ENCODE measurements at regions not wholly inside any gene's neighbourhood (a gene's known extent, or its start where the extent isn't known, plus 50 kb on each side); places are given as distances from the start of the nearest gene placed in this dataset.

GRCh38 chrX:69018416-69019072 is 146.7 kb downstream of the PJA1 start:
- ATAC-seq, result no peak
- intact Hi-C loops (cut with DNase I), result no loop called here

GRCh38 chrX:69016293-69016941 is 148.8 kb downstream of the PJA1 start:
- ATAC-seq, result peak; percentile 80
- intact Hi-C loops (cut with DNase I), result no loop called here

More at GRCh38 chrX:69018416-69019072, 146.7 kb downstream of the PJA1 start:
- DNase-seq (ENCODE audit: missing footprints), result no peak

GRCh38 chrX:69015564-69016292 is 149.5 kb downstream of the PJA1 start:
- DNase-seq (ENCODE audit: missing footprints), result no peak
- peak; percentile 11 for ATAC-seq
- intact Hi-C loops (cut with DNase I), result no loop called here

More at GRCh38 chrX:69016293-69016941, 148.8 kb downstream of the PJA1 start:
- peak; percentile 62 for DNase-seq (ENCODE audit: missing footprints)

GRCh38 chrX:69015156-69015555 is 150.1 kb downstream of the PJA1 start:
- no peak for DNase-seq (ENCODE audit: missing footprints)
- ATAC-seq, result no peak
- intact Hi-C loops (cut with DNase I), result no loop called here

- DNase-seq (ENCODE audit: missing footprints) (no peak), ATAC-seq (no peak)
- intact Hi-C loops (cut with DNase I), result no loop called here
Measured at GRCh38 chrX:69014200-69014599, 151.1 kb downstream of the PJA1 start.

- intact Hi-C loops (cut with DNase I), result no loop called here
- ATAC-seq (no peak), DNase-seq (ENCODE audit: missing footprints) (no peak)
Measured at GRCh38 chrX:69010339-69010738, 154.9 kb downstream of the PJA1 start.

- intact Hi-C loops (cut with DNase I), result no loop called here
- ATAC-seq (no peak), DNase-seq (ENCODE audit: missing footprints) (no peak)
Measured at GRCh38 chrX:69000877-69001276, 164.4 kb downstream of the PJA1 start.

GRCh38 chrX:68999931-69000330 is 165.3 kb downstream of the PJA1 start:
- intact Hi-C loops (cut with DNase I), result loop anchor here (2.0 to 10.0 kb wide), 5 partner anchors 25 to 173 kb away; partner anchors contain the start of gene EFNB1
- ATAC-seq (no peak), DNase-seq (ENCODE audit: missing footprints) (no peak)

GRCh38 chrX:68999356-68999755 is 165.9 kb downstream of the PJA1 start:
- intact Hi-C loops (cut with DNase I), result loop anchor here (2.0 to 10.0 kb wide), 5 partner anchors 25 to 172 kb away; partner anchors contain the start of gene EFNB1
- ATAC-seq (no peak), DNase-seq (ENCODE audit: missing footprints) (no peak)

GRCh38 chrX:68998716-68999115 is 166.5 kb downstream of the PJA1 start:
- DNase-seq (ENCODE audit: missing footprints), result no peak
- intact Hi-C loops (cut with DNase I), result loop anchor here (2.0 to 10.0 kb wide), 5 partner anchors 26 to 171 kb away; partner anchors contain the start of gene EFNB1
- no peak for ATAC-seq

- peak; percentile 74 for DNase-seq (ENCODE audit: missing footprints)
- ATAC-seq, result peak; percentile 77
- intact Hi-C loops (cut with DNase I), result loop anchor here (2.0 to 10.0 kb wide), 5 partner anchors 27 to 171 kb away; partner anchors contain the start of gene EFNB1
Measured at GRCh38 chrX:68997911-68998310, 167.3 kb downstream of the PJA1 start.

GRCh38 chrX:68997511-68997910 is 167.7 kb downstream of the PJA1 start:
- intact Hi-C loops (cut with DNase I), result loop anchor here (5.0 to 10.0 kb wide), 3 partner anchors 65 to 170 kb away; partner anchors contain the start of gene EFNB1
- DNase-seq (ENCODE audit: missing footprints) (no peak), ATAC-seq (no peak)

- intact Hi-C loops (cut with DNase I), result loop anchor here (5.0 to 10.0 kb wide), 3 partner anchors 64 to 169 kb away; partner anchors contain the start of gene EFNB1
- ATAC-seq, result peak; percentile 85
- DNase-seq (ENCODE audit: missing footprints), result peak; percentile 73
Measured at GRCh38 chrX:68995780-68996551, 167.1 kb downstream of the EFNB1 start.

- no peak for ATAC-seq
- intact Hi-C loops (cut with DNase I), result loop anchor here (5.0 to 10.0 kb wide), 3 partner anchors 63 to 168 kb away; partner anchors contain the start of gene EFNB1
- DNase-seq (ENCODE audit: missing footprints), result no peak
Measured at GRCh38 chrX:68995386-68995779, 166.6 kb downstream of the EFNB1 start.

GRCh38 chrX:68994891-68995255 is 166.1 kb downstream of the EFNB1 start:
- ATAC-seq (no peak), DNase-seq (ENCODE audit: missing footprints) (no peak)
- intact Hi-C loops (cut with DNase I), result loop anchor here (5.0 to 10.0 kb wide), 3 partner anchors 63 to 168 kb away; partner anchors contain the start of gene EFNB1

- intact Hi-C loops (cut with DNase I), result loop anchor here (10.0 kb wide), 1 partner anchor 70 kb away; no protein-coding TSS in a partner anchor
- ATAC-seq, result no peak
- DNase-seq (ENCODE audit: missing footprints), result no peak
Measured at GRCh38 chrX:68994135-68994890, 165.5 kb downstream of the EFNB1 start.

- intact Hi-C loops (cut with DNase I), result loop anchor here (10.0 kb wide), 1 partner anchor 72 kb away; no protein-coding TSS in a partner anchor
- DNase-seq (ENCODE audit: missing footprints) (no peak), ATAC-seq (no peak)
Measured at GRCh38 chrX:68992821-68993397, 164.1 kb downstream of the EFNB1 start.
